ENCODE measurements at regions not wholly inside any gene's neighbourhood (a gene's known extent, or its start where the extent isn't known, plus 50 kb on each side); places are given as distances from the start of the nearest gene placed in this dataset.

DNA sequence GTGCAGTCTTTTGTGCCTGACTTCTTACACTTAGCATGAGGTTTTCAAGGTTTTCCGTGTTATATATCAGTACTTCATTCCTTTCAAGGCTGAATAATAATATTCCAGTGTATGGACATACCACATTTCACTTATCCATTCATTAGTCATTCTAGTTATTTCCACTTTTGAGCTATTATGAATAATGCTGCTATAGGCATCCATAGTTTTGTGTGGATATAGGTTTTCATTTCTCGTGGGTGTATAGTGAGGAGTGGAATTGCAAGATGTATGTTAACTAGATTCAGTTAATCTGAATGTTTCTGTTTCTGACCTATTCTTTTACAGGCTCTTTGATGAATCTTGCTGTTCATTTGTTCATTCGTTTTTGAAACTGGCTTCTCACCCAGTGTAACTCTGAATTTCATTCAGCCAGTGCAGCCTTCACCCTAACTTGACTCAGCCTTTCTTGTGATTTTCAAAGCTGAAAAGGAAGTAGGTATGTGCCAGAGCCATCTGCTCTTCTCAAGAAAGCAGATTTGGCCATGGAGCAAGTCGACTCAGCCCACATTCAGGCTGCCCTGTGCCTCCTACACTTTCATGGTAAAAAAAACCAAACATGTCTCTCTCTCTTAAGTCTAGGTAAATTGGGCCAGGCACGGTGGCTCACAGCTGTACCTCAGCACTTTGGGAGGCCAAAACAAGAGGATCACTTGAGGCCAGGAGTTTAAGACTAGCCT lies 56.3 kb upstream of the NOCT start:
- no peak overlapping the region for H3K27ac ChIP-seq
- TF ChIP-seq, protein P1, sequence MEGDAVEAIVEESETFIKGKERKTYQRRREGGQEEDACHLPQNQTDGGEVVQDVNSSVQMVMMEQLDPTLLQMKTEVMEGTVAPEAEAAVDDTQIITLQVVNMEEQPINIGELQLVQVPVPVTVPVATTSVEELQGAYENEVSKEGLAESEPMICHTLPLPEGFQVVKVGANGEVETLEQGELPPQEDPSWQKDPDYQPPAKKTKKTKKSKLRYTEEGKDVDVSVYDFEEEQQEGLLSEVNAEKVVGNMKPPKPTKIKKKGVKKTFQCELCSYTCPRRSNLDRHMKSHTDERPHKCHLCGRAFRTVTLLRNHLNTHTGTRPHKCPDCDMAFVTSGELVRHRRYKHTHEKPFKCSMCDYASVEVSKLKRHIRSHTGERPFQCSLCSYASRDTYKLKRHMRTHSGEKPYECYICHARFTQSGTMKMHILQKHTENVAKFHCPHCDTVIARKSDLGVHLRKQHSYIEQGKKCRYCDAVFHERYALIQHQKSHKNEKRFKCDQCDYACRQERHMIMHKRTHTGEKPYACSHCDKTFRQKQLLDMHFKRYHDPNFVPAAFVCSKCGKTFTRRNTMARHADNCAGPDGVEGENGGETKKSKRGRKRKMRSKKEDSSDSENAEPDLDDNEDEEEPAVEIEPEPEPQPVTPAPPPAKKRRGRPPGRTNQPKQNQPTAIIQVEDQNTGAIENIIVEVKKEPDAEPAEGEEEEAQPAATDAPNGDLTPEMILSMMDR (IDR thresholded peaks at IDR 0.05), result no peak
- no peaks in the 10 kb centered on the region for H3K9me3 ChIP-seq
- no peaks in the 10 kb centered on the region for H3K27me3 ChIP-seq (ENCODE audit: low read depth)
- DNase-seq (no peak), ATAC-seq (no peak)
- peaks cover 8% of the 10 kb centered on the region for H3K4me1 ChIP-seq
- intact Hi-C loops (cut with DNase I), result no loop called here
- H3K4me3 ChIP-seq, result no peak overlapping the region
- H3K36me3 ChIP-seq, result no peaks in the 10 kb centered on the region

DNA sequence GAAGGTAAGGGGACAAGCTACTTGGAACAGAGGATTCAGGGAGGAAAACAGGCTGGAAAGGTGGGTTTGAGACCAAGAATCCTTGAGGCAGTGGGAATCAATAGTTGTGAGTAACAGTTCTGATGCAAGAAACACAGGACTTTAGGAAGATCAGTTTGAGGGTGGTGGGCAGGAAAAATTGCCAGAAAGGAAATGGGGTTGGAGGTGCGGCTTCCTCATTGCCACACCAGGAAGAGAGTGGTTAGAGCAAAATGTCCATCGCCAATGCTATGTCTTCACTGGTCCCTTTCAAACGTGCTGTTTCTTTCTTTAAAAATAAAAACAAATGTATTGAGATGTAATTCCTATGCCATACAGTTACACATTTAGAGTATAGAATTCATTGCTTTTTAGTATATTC lies 57.1 kb upstream of the NOCT start:
- TF ChIP-seq, protein P1 (IDR thresholded peaks at IDR 0.05), result no peak
- H3K27ac ChIP-seq, result no peak overlapping the region
- intact Hi-C loops (cut with DNase I), result no loop called here
- no peak overlapping the region for H3K4me3 ChIP-seq
- H3K4me1 ChIP-seq, result peaks cover 16% of the 10 kb centered on the region
- no peak for DNase-seq
- peak; percentile 34 to 46 for ATAC-seq
- no peaks in the 10 kb centered on the region for H3K27me3 ChIP-seq (ENCODE audit: low read depth)
- no peaks in the 10 kb centered on the region for H3K36me3 ChIP-seq
- no peaks in the 10 kb centered on the region for H3K9me3 ChIP-seq

DNA sequence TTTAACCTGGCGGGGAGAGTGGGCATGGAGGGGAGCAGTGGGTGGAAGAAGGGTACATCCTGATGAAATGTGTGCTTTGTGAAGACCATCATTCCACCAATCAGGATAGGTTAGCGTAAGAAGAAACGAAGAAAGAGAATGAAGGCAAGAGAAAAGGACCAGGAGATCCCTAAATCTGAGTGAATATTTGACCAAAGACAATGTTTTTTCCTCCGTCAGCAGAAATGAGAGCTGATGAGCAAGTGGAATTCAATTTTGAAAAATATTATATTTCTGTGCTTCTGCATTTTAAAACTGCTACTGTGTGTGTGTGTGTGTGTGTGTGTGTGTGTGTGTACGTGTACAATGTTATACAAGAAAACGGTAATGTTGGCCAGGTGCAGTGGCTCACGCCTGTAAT lies 58.3 kb upstream of the NOCT start:
- TF ChIP-seq, protein P1 (IDR thresholded peaks at IDR 0.05), result no peak
- Histone ChIP-seq H3K4me1 (peaks cover 19% of the 10 kb centered on the region), H3K36me3 (no peaks in the 10 kb centered on the region), H3K9me3 (no peaks in the 10 kb centered on the region), H3K4me3 (no peak overlapping the region), H3K27ac (no peak overlapping the region), H3K27me3 (ENCODE audit: low read depth) (no peaks in the 10 kb centered on the region)
- ATAC-seq, result no peak
- intact Hi-C loops (cut with DNase I), result no loop called here
- no peak for DNase-seq

DNA sequence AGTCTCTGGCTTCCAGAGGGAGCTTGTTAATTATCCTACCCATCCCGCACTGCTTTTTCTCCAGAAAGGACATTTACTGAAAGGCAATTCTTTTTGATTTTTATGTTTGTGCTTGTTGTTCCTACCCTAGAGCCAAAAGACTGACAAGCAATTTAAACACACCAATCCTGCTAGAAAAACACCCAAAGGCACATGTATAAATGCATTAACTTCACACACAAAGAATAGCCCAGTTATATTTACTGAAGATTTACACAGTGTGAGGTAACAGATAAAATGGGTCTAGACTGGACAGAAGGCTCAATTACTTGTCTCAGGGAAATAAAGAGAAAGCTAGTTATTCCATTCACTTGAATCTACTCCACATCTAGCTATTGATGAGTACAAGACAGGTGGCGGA lies 61.2 kb upstream of the NOCT start:
- peaks cover 16% of the 10 kb centered on the region for H3K4me1 ChIP-seq
- H3K27ac ChIP-seq, result no peak overlapping the region
- no peaks in the 10 kb centered on the region for H3K9me3 ChIP-seq
- no peak for ATAC-seq
- H3K27me3 ChIP-seq (ENCODE audit: low read depth), result no peaks in the 10 kb centered on the region
- TF ChIP-seq, protein P1 (IDR thresholded peaks at IDR 0.05), result no peak
- no peak for DNase-seq
- no peaks in the 10 kb centered on the region for H3K36me3 ChIP-seq
- no peak overlapping the region for H3K4me3 ChIP-seq
- intact Hi-C loops (cut with DNase I), result no loop called here

DNA sequence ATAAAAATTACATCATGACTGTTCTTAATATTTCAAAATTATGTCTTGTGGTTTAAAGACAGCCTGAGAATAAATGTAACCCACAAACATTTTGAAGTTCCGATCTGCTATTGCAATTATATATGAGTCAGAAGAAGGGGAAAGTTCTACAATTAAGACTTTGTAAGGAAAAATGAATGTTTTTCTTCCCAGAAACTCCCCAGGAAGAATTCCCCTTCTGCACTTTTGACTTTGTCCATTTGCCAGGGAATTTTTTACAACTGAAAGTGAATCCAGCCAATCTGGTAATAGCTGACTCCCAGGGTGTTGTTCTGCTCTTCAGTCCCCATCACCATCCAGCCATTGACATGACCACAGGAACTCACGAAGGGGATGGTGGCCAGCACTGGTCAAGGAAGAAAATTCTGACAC lies 61.6 kb upstream of the NOCT start:
- H3K9me3 ChIP-seq, result no peaks in the 10 kb centered on the region
- H3K4me1 ChIP-seq, result peaks cover 11% of the 10 kb centered on the region
- no peaks in the 10 kb centered on the region for H3K36me3 ChIP-seq
- no peaks in the 10 kb centered on the region for H3K27me3 ChIP-seq (ENCODE audit: low read depth)
- H3K27ac ChIP-seq, result no peak overlapping the region
- TF ChIP-seq, protein P1 (IDR thresholded peaks at IDR 0.05), result no peak
- no peak overlapping the region for H3K4me3 ChIP-seq
- ATAC-seq (peak; percentile 64 to 70), DNase-seq (no peak)
- intact Hi-C loops (cut with DNase I), result no loop called here

Measured in lower lobe of right lung (tissue), 2 donors.